ENCODE measurements at regions not wholly inside any gene's neighbourhood (a gene's known extent, or its start where the extent isn't known, plus 50 kb on each side); places are given as distances from the start of the nearest gene placed in this dataset.

DNA sequence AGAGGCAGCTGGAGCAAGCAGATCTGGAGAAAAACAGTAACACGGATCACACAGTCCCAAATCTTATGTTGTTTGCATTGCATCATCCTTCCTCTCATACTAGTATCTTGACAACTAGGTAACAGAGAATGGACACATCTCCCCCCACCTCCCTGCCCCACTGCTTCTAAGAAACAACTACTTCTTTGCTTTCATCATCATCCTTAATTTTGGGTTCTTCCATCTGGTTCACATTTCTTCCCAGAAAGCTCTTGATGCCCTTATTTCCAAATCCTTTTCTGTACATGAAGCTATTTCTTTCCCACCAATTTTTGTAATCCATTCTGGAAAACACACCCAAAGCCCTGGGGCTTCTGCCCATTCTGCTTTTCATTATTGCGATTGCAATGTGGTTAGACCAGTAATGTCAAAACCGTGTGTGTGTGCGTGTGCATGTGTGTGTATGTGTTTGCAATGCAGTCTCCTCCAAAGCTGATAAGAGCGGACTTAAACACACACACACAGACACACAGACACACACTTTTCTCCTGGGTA lies 254.7 kb upstream of the SLC30A5 start:
- H3K27me3 ChIP-seq (replicated peaks in 2 of 5; ENCODE audit: control insufficient read depth in 4 of 5, insufficient read depth in 5 of 5, low read length in 4 of 5), result peaks cover 0 to 2% (median 0%) of the 10 kb centered on the region in 5 experiments
- H3K4me1 ChIP-seq (ENCODE audit: control extremely low read depth in 1 of 4, control insufficient read depth in 4 of 4, insufficient read depth in 4 of 4, low read length in 3 of 4), result no peaks in the 10 kb centered on the region
- no peaks in the 10 kb centered on the region for H3K9me3 ChIP-seq (ENCODE audit: control extremely low read depth in 1 of 5, control insufficient read depth in 4 of 5, insufficient read depth in 2 of 5, low read depth in 1 of 5, low read length in 4 of 5)
- ChIA-PET POLR2A (no interaction called here), CTCF (no interaction called here)
- no peaks in the 10 kb centered on the region for H3K36me3 ChIP-seq (ENCODE audit: control insufficient read depth in 4 of 4, insufficient read depth in 4 of 4, low read length in 3 of 4)
- no peak overlapping the region for H3K4me3 ChIP-seq (ENCODE audit: control insufficient read depth in 1 of 7, extremely low read depth in 1 of 7, insufficient read depth in 4 of 7, low read depth in 2 of 7, low read length in 6 of 7)
- 100% methylated on average over 1 of the region's 5 CpGs for WGBS (ENCODE audit: insufficient coverage)
- DNase-seq, result no peak
- H3K27ac ChIP-seq (ENCODE audit: insufficient read depth in 1 of 2, low read depth in 1 of 2, low read length in 2 of 2, poor library complexity in 1 of 2, severe bottlenecking in 2 of 2), result no peak overlapping the region

DNA sequence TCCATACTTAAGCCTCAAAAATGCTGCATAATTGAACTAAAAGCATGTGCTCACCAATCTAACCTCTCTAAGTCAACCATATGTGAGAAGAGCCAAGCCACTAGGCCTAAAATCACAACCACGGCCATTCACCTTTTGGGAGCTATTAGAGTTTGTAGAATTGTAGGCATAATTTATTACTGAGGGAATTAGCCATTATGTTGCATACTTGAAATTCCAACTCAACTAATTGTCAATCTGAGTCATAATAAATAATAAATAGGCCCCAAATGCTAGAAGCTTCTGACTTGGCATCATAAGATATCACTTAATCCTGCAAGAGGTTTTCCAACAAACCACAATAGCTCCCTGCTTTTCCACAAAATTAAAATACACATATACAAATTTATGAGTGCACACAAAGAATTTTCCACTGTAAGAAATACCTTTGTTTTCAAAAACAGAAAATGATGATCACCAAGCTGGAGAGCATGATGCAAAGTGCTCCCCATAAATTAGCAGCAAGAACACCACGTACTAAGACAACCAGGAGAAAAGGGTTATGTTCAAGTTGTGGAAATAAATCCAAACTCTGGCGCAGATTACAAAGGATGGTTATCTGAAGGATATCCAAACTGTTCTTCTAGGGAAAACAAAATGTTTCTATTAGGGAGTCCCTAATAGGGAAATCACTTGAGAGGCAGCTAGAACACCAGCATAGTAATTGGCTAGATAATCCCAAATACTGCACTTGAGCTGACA lies 250.0 kb upstream of the SLC30A5 start:
- 100% methylated on average over 1 of the region's 3 CpGs for whole genome bisulfite sequencing (ENCODE audit: insufficient coverage)
- no peak overlapping the region for H3K27ac ChIP-seq (ENCODE audit: insufficient read depth in 1 of 2, low read depth in 1 of 2, low read length in 2 of 2, poor library complexity in 1 of 2, severe bottlenecking in 2 of 2)
- H3K9me3 ChIP-seq (ENCODE audit: control extremely low read depth in 1 of 5, control insufficient read depth in 4 of 5, insufficient read depth in 2 of 5, low read depth in 1 of 5, low read length in 4 of 5), result no peaks in the 10 kb centered on the region
- no peaks in the 10 kb centered on the region for H3K36me3 ChIP-seq (ENCODE audit: control insufficient read depth in 4 of 4, insufficient read depth in 4 of 4, low read length in 3 of 4)
- ChIA-PET POLR2A (no interaction called here), CTCF (no interaction called here)
- no peak overlapping the region for H3K4me3 ChIP-seq (ENCODE audit: control insufficient read depth in 1 of 7, extremely low read depth in 1 of 7, insufficient read depth in 4 of 7, low read depth in 2 of 7, low read length in 6 of 7)
- no peaks in the 10 kb centered on the region for H3K4me1 ChIP-seq (ENCODE audit: control extremely low read depth in 1 of 4, control insufficient read depth in 4 of 4, insufficient read depth in 4 of 4, low read length in 3 of 4)
- H3K27me3 ChIP-seq (replicated peaks in 2 of 5; ENCODE audit: control insufficient read depth in 4 of 5, insufficient read depth in 5 of 5, low read length in 4 of 5), result no peaks in the 10 kb centered on the region
- no peak for DNase-seq

DNA sequence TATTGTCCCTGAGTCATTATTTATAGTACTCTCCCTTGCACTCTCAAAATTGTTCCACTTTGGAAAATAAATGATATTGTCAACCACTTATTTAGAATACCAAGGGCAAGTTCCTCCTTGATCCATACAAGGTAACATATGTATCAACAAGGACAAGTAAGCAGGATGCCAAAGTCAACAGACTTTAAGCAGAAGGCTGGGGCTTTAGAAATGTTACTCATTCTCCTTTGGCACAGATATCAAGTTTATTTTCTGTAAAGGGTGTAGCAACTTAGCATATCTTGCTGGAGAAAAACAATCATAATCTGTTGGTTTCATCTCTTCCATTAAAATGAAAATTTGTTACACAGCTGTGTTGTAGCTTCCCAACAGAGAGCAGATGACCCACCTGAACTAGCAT lies 248.7 kb upstream of the SLC30A5 start:
- no peaks in the 10 kb centered on the region for H3K9me3 ChIP-seq (ENCODE audit: control extremely low read depth in 1 of 5, control insufficient read depth in 4 of 5, insufficient read depth in 2 of 5, low read depth in 1 of 5, low read length in 4 of 5)
- DNase-seq, result no peak
- no peak overlapping the region for H3K4me3 ChIP-seq (ENCODE audit: control insufficient read depth in 1 of 7, extremely low read depth in 1 of 7, insufficient read depth in 4 of 7, low read depth in 2 of 7, low read length in 6 of 7)
- no peaks in the 10 kb centered on the region for H3K27me3 ChIP-seq (replicated peaks in 2 of 5; ENCODE audit: control insufficient read depth in 4 of 5, insufficient read depth in 5 of 5, low read length in 4 of 5)
- ChIA-PET CTCF (no interaction called here), POLR2A (no interaction called here)
- H3K4me1 ChIP-seq (ENCODE audit: control extremely low read depth in 1 of 4, control insufficient read depth in 4 of 4, insufficient read depth in 4 of 4, low read length in 3 of 4), result no peaks in the 10 kb centered on the region
- H3K27ac ChIP-seq (ENCODE audit: insufficient read depth in 1 of 2, low read depth in 1 of 2, low read length in 2 of 2, poor library complexity in 1 of 2, severe bottlenecking in 2 of 2), result no peak overlapping the region
- H3K36me3 ChIP-seq (ENCODE audit: control insufficient read depth in 4 of 4, insufficient read depth in 4 of 4, low read length in 3 of 4), result no peaks in the 10 kb centered on the region

DNA sequence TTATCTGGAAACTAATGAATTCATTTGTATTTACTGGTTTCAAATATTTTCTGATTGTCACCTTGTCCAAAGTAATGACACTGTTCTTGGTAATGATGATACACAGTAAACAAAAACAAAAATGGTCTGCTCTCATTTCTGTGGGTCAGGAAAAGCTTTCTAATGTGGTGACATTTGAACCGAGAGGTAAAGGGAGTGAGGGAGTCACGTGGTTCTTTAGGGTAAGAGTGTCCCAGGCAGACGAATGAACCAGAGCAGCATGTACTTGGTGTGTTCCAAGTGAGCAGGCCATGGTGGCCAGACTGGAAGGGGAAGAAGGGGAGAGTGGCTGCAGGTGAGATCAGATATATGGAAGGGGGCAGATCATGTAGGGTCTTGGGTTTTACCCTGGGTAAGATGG lies 247.0 kb upstream of the SLC30A5 start:
- no peaks in the 10 kb centered on the region for H3K27me3 ChIP-seq (replicated peaks in 2 of 5; ENCODE audit: control insufficient read depth in 4 of 5, insufficient read depth in 5 of 5, low read length in 4 of 5)
- H3K4me1 ChIP-seq (ENCODE audit: control extremely low read depth in 1 of 4, control insufficient read depth in 4 of 4, insufficient read depth in 4 of 4, low read length in 3 of 4), result no peaks in the 10 kb centered on the region
- POLR2A ChIA-PET, result no interaction called here
- no peaks in the 10 kb centered on the region for H3K36me3 ChIP-seq (ENCODE audit: control insufficient read depth in 4 of 4, insufficient read depth in 4 of 4, low read length in 3 of 4)
- WGBS (ENCODE audit: insufficient coverage), result 96% methylated on average over 3 of the region's 3 CpGs
- H3K9me3 ChIP-seq (ENCODE audit: control extremely low read depth in 1 of 5, control insufficient read depth in 4 of 5, insufficient read depth in 2 of 5, low read depth in 1 of 5, low read length in 4 of 5), result peaks cover 0 to 3% (median 0%) of the 10 kb centered on the region in 5 experiments
- CTCF ChIA-PET, result no interaction called here
- no peak overlapping the region for H3K4me3 ChIP-seq (ENCODE audit: control insufficient read depth in 1 of 7, extremely low read depth in 1 of 7, insufficient read depth in 4 of 7, low read depth in 2 of 7, low read length in 6 of 7)
- no peak for DNase-seq
- no peak overlapping the region for H3K27ac ChIP-seq (ENCODE audit: insufficient read depth in 1 of 2, low read depth in 1 of 2, low read length in 2 of 2, poor library complexity in 1 of 2, severe bottlenecking in 2 of 2)

DNA sequence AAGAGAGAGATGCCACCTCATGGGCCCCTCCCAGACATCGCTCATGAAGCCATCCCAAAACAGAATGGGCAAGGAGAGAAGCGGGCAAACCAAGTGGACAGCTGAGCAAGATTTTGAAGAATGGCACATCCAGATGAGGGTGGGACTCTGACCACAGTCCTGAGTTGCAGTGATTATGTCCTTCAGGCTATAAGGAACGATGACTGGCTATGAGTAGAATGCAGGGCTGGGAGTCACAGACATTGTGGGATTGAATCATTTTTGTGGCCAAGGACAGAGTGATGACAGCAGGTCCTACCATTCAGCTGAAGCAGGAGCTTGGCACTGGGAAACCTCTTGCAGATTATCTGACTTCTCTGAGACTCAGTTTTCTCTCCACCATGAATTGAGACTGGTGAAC lies 245.7 kb upstream of the SLC30A5 start:
- Histone ChIP-seq H3K27me3 (replicated peaks in 2 of 5; ENCODE audit: control insufficient read depth in 4 of 5, insufficient read depth in 5 of 5, low read length in 4 of 5) (no peaks in the 10 kb centered on the region), H3K36me3 (ENCODE audit: control insufficient read depth in 4 of 4, insufficient read depth in 4 of 4, low read length in 3 of 4) (no peaks in the 10 kb centered on the region), H3K4me3 (ENCODE audit: control insufficient read depth in 1 of 7, extremely low read depth in 1 of 7, insufficient read depth in 4 of 7, low read depth in 2 of 7, low read length in 6 of 7) (no peak overlapping the region), H3K27ac (ENCODE audit: insufficient read depth in 1 of 2, low read depth in 1 of 2, low read length in 2 of 2, poor library complexity in 1 of 2, severe bottlenecking in 2 of 2) (no peak overlapping the region), H3K4me1 (ENCODE audit: control extremely low read depth in 1 of 4, control insufficient read depth in 4 of 4, insufficient read depth in 4 of 4, low read length in 3 of 4) (no peaks in the 10 kb centered on the region), H3K9me3 (ENCODE audit: control extremely low read depth in 1 of 5, control insufficient read depth in 4 of 5, insufficient read depth in 2 of 5, low read depth in 1 of 5, low read length in 4 of 5) (peaks cover 0 to 8% (median 4%) of the 10 kb centered on the region in 5 experiments)
- DNase-seq, result no peak
- WGBS (ENCODE audit: insufficient coverage), result 94% methylated on average over 3 of the region's 3 CpGs
- POLR2A ChIA-PET, result no interaction called here
- CTCF ChIA-PET, result no interaction called here

DNA sequence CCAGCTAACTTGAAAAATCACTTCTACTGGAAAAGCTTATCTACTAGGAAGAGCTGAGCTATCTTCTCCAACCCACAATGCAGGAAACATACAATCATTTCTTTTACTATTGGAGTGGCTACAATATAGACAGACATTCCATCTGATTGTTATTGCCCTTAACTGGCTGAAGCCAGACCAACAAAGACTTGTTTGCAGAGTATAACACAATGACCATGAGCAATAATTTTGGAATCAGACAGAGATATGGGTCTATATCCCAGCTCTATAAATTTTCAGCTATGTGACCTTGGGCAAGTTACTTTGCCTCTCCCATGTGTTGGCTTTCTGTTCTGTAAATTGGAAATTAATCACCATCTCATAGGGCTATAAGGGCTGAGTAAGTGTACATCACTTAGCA lies 244.7 kb upstream of the SLC30A5 start:
- Histone ChIP-seq H3K27me3 (replicated peaks in 2 of 5; ENCODE audit: control insufficient read depth in 4 of 5, insufficient read depth in 5 of 5, low read length in 4 of 5) (no peaks in the 10 kb centered on the region), H3K9me3 (ENCODE audit: control extremely low read depth in 1 of 5, control insufficient read depth in 4 of 5, insufficient read depth in 2 of 5, low read depth in 1 of 5, low read length in 4 of 5) (peaks cover 0 to 8% (median 4%) of the 10 kb centered on the region in 5 experiments), H3K4me1 (ENCODE audit: control extremely low read depth in 1 of 4, control insufficient read depth in 4 of 4, insufficient read depth in 4 of 4, low read length in 3 of 4) (no peaks in the 10 kb centered on the region), H3K36me3 (ENCODE audit: control insufficient read depth in 4 of 4, insufficient read depth in 4 of 4, low read length in 3 of 4) (no peaks in the 10 kb centered on the region), H3K4me3 (ENCODE audit: control insufficient read depth in 1 of 7, extremely low read depth in 1 of 7, insufficient read depth in 4 of 7, low read depth in 2 of 7, low read length in 6 of 7) (no peak overlapping the region), H3K27ac (ENCODE audit: insufficient read depth in 1 of 2, low read depth in 1 of 2, low read length in 2 of 2, poor library complexity in 1 of 2, severe bottlenecking in 2 of 2) (no peak overlapping the region)
- ChIA-PET CTCF (interaction anchor here (0.7 kb wide), 1 partner anchor 44 kb away, joined by 4 read pairs; no protein-coding TSS in a partner anchor), POLR2A (no interaction called here)
- no peak for DNase-seq

DNA sequence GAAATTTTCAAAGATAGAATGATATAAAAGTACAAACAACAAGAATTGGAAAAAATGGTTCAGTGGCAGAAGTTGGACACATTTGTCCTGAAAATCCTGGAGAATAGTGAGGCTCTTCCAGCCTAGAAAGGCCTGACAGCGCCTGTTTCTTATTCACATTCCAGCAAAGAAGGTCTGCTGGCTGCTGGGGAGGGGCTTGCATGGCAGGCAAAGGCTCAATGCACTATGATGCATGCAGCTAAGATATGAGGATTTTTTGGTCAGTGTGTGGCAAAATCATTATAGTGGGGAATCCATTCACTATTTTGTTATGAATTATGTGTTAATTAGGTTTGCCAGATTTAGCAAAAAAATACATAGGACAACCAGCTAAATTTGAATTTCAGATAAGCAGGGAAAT lies 243.9 kb upstream of the SLC30A5 start:
- DNase-seq, result no peak
- POLR2A ChIA-PET, result no interaction called here
- CTCF ChIA-PET, result interaction anchor here (1.4 kb wide), 1 partner anchor 34 kb away, joined by 3 read pairs; no protein-coding TSS in a partner anchor

More for the DNA sequence above, 243.9 kb upstream of the SLC30A5 start:
- Histone ChIP-seq H3K9me3 (ENCODE audit: control extremely low read depth in 1 of 5, control insufficient read depth in 4 of 5, insufficient read depth in 2 of 5, low read depth in 1 of 5, low read length in 4 of 5) (peaks cover 0 to 8% (median 4%) of the 10 kb centered on the region in 5 experiments), H3K36me3 (ENCODE audit: control insufficient read depth in 4 of 4, insufficient read depth in 4 of 4, low read length in 3 of 4) (no peaks in the 10 kb centered on the region), H3K27me3 (replicated peaks in 2 of 5; ENCODE audit: control insufficient read depth in 4 of 5, insufficient read depth in 5 of 5, low read length in 4 of 5) (no peaks in the 10 kb centered on the region), H3K4me3 (ENCODE audit: control insufficient read depth in 1 of 7, extremely low read depth in 1 of 7, insufficient read depth in 4 of 7, low read depth in 2 of 7, low read length in 6 of 7) (no peak overlapping the region), H3K4me1 (ENCODE audit: control extremely low read depth in 1 of 4, control insufficient read depth in 4 of 4, insufficient read depth in 4 of 4, low read length in 3 of 4) (no peaks in the 10 kb centered on the region), H3K27ac (ENCODE audit: insufficient read depth in 1 of 2, low read depth in 1 of 2, low read length in 2 of 2, poor library complexity in 1 of 2, severe bottlenecking in 2 of 2) (no peak overlapping the region)
- 90% methylated on average over 1 of the region's 1 CpG for WGBS (ENCODE audit: insufficient coverage)

Measured in common myeloid progenitor, CD34-positive (primary cell).